ENCODE measurements at regions not wholly inside any gene's neighbourhood (a gene's known extent, or its start where the extent isn't known, plus 50 kb on each side); places are given as distances from the start of the nearest gene placed in this dataset.
A peak's percentile ranks its signal among the peaks of the same experiment; 100 is the strongest.

DNA sequence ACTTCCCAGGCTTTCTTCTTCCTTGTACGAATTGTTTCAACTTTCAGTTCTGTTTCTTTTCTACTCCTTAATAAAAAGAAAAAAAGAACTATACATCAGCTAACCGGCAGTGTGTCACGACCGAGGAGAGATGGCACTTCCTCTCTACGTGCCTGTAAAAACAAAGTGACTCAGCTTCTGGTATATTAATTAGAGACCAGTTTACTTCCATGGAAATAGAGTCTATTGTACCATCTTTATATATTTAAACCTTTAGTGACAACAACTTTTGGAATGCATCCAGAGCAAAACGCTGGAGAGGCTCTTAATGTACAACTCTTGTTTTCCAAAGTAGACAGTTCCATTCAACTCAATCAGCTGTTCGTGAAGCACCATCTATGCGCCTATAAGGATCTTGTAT lies 94.5 kb upstream of the LIFR start:
- peak overlapping the region; percentile 71 for H3K4me2 ChIP-seq
- peaks cover 0 to 6% of the 10 kb centered on the region in 2 experiments; a peak in 2 of 4 replicates for H3K4me1 ChIP-seq (ENCODE audit: control insufficient read depth in 1 of 2, insufficient read depth in 2 of 2, low read depth in 1 of 2, low read length in 1 of 2)
- no peaks in the 10 kb centered on the region for H3K27me3 ChIP-seq (ENCODE audit: insufficient read depth)
- peak overlapping the region in 1 of 2 experiments; percentile 37; a peak in 2 of 4 replicates for H3K27ac ChIP-seq (ENCODE audit: low read depth in 2 of 2, low read length in 1 of 2)
- no peaks in the 10 kb centered on the region for H4K20me1 ChIP-seq (ENCODE audit: insufficient read depth)
- peak overlapping the region; percentile 35 to 47; a peak in 3 of 4 replicates for H3K4me3 ChIP-seq (ENCODE audit: low read depth in 2 of 2, low read length in 1 of 2)
- CTCF ChIA-PET: interaction anchor here (0.9 kb wide), 2 partner anchors 15 to 209 kb away, joined by 3 read pairs; no protein-coding TSS in a partner anchor
- DNase-seq: no peak
- peak overlapping the region; percentile 72 for H2AFZ ChIP-seq (ENCODE audit: low read depth)
- no peaks in the 10 kb centered on the region for H3K36me3 ChIP-seq (replicated peaks in 1 of 2; ENCODE audit: control insufficient read depth in 1 of 2, insufficient read depth in 2 of 2, low read length in 1 of 2)
- no peaks in the 10 kb centered on the region for H3K79me2 ChIP-seq (ENCODE audit: insufficient read depth)
- no peaks in the 10 kb centered on the region for H3K9me2 ChIP-seq
- peak overlapping the region; percentile 12; the same call in 1 of the 2 replicates for H3K9ac ChIP-seq
- no peaks in the 10 kb centered on the region for H3F3A ChIP-seq (replicated peaks; ENCODE audit: insufficient read depth)
- TF ChIP-seq, protein P1, sequence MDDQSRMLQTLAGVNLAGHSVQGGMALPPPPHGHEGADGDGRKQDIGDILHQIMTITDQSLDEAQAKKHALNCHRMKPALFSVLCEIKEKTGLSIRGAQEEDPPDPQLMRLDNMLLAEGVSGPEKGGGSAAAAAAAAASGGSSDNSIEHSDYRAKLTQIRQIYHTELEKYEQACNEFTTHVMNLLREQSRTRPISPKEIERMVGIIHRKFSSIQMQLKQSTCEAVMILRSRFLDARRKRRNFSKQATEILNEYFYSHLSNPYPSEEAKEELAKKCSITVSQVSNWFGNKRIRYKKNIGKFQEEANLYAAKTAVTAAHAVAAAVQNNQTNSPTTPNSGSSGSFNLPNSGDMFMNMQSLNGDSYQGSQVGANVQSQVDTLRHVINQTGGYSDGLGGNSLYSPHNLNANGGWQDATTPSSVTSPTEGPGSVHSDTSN (IDR thresholded peaks at IDR 0.05): peak; percentile 18; the same call in 1 of the 2 replicates
- TF ChIP-seq NFIC (IDR thresholded peaks at IDR 0.05; ENCODE audit: borderline replicate concordance) (no peak), SIN3A (IDR thresholded peaks at IDR 0.05; ENCODE audit: borderline replicate concordance, low read depth, low read length) (no peak), TCF12 (IDR thresholded peaks at IDR 0.05) (0 out of 2 replicates have a peak, but pooled peaks have one; percentile 16), MAX (IDR thresholded peaks at IDR 0.05; ENCODE audit: low read depth) (no peak), NRF1 (IDR thresholded peaks at IDR 0.05; ENCODE audit: low read depth, low read length) (no peak), FOSL2 (IDR thresholded peaks at IDR 0.05; ENCODE audit: borderline replicate concordance, low read depth) (peak; percentile 21; the same call in 1 of the 2 replicates)
- TF ChIP-seq, protein P2, sequence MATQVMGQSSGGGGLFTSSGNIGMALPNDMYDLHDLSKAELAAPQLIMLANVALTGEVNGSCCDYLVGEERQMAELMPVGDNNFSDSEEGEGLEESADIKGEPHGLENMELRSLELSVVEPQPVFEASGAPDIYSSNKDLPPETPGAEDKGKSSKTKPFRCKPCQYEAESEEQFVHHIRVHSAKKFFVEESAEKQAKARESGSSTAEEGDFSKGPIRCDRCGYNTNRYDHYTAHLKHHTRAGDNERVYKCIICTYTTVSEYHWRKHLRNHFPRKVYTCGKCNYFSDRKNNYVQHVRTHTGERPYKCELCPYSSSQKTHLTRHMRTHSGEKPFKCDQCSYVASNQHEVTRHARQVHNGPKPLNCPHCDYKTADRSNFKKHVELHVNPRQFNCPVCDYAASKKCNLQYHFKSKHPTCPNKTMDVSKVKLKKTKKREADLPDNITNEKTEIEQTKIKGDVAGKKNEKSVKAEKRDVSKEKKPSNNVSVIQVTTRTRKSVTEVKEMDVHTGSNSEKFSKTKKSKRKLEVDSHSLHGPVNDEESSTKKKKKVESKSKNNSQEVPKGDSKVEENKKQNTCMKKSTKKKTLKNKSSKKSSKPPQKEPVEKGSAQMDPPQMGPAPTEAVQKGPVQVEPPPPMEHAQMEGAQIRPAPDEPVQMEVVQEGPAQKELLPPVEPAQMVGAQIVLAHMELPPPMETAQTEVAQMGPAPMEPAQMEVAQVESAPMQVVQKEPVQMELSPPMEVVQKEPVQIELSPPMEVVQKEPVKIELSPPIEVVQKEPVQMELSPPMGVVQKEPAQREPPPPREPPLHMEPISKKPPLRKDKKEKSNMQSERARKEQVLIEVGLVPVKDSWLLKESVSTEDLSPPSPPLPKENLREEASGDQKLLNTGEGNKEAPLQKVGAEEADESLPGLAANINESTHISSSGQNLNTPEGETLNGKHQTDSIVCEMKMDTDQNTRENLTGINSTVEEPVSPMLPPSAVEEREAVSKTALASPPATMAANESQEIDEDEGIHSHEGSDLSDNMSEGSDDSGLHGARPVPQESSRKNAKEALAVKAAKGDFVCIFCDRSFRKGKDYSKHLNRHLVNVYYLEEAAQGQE (IDR thresholded peaks at IDR 0.05; ENCODE audit: low read depth, low read length): no peak
- TF ChIP-seq, protein P3, sequence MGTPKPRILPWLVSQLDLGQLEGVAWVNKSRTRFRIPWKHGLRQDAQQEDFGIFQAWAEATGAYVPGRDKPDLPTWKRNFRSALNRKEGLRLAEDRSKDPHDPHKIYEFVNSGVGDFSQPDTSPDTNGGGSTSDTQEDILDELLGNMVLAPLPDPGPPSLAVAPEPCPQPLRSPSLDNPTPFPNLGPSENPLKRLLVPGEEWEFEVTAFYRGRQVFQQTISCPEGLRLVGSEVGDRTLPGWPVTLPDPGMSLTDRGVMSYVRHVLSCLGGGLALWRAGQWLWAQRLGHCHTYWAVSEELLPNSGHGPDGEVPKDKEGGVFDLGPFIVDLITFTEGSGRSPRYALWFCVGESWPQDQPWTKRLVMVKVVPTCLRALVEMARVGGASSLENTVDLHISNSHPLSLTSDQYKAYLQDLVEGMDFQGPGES (IDR thresholded peaks at IDR 0.05; ENCODE audit: low read depth, low read length): no peak
- 18% methylated on average over 8 of the region's 8 CpGs for WGBS (ENCODE audit: low lambda C conversion rate)
- POLR2A ChIA-PET: no interaction called here
- no peaks in the 10 kb centered on the region for H3K9me3 ChIP-seq

DNA sequence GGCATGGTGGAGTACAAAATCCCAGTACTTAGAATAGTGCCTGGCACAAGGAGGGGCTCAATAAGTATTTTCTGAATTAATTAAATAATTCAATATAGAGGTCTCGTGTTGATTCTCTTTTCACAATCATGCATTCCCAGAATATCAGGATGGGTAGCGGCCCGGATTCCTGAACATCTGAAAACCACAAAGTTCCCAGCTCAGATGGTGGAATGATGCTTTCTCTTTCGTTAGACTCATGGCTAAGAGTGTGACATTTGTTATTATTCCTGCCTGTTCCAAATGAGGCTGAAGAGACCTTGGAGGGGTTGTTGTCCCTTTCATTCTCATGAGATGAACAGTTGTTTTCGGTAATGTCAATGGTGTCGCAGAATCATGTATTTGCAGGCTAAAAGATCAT lies 95.4 kb upstream of the LIFR start:
- Histone ChIP-seq H3K4me3 (ENCODE audit: low read depth in 2 of 2, low read length in 1 of 2) (no peak overlapping the region), H3K4me2 (no peak overlapping the region; the same call in 1 of the 2 replicates), H3K4me1 (ENCODE audit: control insufficient read depth in 1 of 2, insufficient read depth in 2 of 2, low read depth in 1 of 2, low read length in 1 of 2) (peaks cover 0 to 6% of the 10 kb centered on the region in 2 experiments; a peak in 2 of 4 replicates), H3K9me2 (no peaks in the 10 kb centered on the region), H3F3A (replicated peaks; ENCODE audit: insufficient read depth) (no peaks in the 10 kb centered on the region), H3K36me3 (replicated peaks in 1 of 2; ENCODE audit: control insufficient read depth in 1 of 2, insufficient read depth in 2 of 2, low read length in 1 of 2) (no peaks in the 10 kb centered on the region), H4K20me1 (ENCODE audit: insufficient read depth) (no peaks in the 10 kb centered on the region), H3K79me2 (ENCODE audit: insufficient read depth) (no peaks in the 10 kb centered on the region), H3K9ac (no peak overlapping the region), H3K27me3 (ENCODE audit: insufficient read depth) (no peaks in the 10 kb centered on the region), H3K27ac (ENCODE audit: low read depth in 2 of 2, low read length in 1 of 2) (no peak overlapping the region), H3K9me3 (no peaks in the 10 kb centered on the region), H2AFZ (ENCODE audit: low read depth) (0 out of 2 replicates have a peak overlapping the region, but pooled peaks have one; percentile 72)
- DNase-seq: no peak
- 87% methylated on average over 6 of the region's 6 CpGs for WGBS (ENCODE audit: low lambda C conversion rate)
- TF ChIP-seq RFX5 (IDR thresholded peaks at IDR 0.05; ENCODE audit: low read length): no peak
- TF ChIP-seq, protein P4, sequence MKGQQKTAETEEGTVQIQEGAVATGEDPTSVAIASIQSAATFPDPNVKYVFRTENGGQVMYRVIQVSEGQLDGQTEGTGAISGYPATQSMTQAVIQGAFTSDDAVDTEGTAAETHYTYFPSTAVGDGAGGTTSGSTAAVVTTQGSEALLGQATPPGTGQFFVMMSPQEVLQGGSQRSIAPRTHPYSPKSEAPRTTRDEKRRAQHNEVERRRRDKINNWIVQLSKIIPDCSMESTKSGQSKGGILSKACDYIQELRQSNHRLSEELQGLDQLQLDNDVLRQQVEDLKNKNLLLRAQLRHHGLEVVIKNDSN (IDR thresholded peaks at IDR 0.05; ENCODE audit: borderline replicate concordance, low read depth): no peak
- TF ChIP-seq, protein P2 (IDR thresholded peaks at IDR 0.05; ENCODE audit: low read depth, low read length): no peak
- no peak for TF ChIP-seq POLR2AphosphoS5 (IDR thresholded peaks at IDR 0.05; ENCODE audit: low read depth, low read length)
- TF ChIP-seq FOXM1 (IDR thresholded peaks at IDR 0.05; ENCODE audit: low read depth): no peak
- no peak for TF ChIP-seq MAX (IDR thresholded peaks at IDR 0.05; ENCODE audit: low read depth)
- ChIA-PET POLR2A (no interaction called here), CTCF (no interaction called here)

Data from SK-N-SH (cell line).